ENCODE measurements at regions not wholly inside any gene's neighbourhood (a gene's known extent, or its start where the extent isn't known, plus 50 kb on each side); places are given as distances from the start of the nearest gene placed in this dataset.

- Histone ChIP-seq H3K9me3 (ENCODE audit: control insufficient read depth, insufficient read depth, low read length) (no peaks in the 10 kb centered on the region), H3K4me2 (ENCODE audit: low read depth, low read length) (no peak overlapping the region), H3K27me3 (ENCODE audit: control insufficient read depth, insufficient read depth, low read length) (peaks cover 3% of the 10 kb centered on the region), H2BK20ac (ENCODE audit: low read depth, low read length) (no peak overlapping the region), H4K5ac (ENCODE audit: low read depth, low read length) (no peak overlapping the region), H3K14ac (replicated peaks; ENCODE audit: low read depth, low read length) (no peak overlapping the region), H3K79me1 (ENCODE audit: low read depth in 1 of 2, low read length in 2 of 2) (no peaks in the 10 kb centered on the region), H2AK5ac (ENCODE audit: low read depth, low read length) (no peak overlapping the region), H3K36me3 (ENCODE audit: control insufficient read depth, insufficient read depth, low read length) (no peaks in the 10 kb centered on the region), H3K18ac (ENCODE audit: low read depth, low read length) (no peak overlapping the region), H3K4me3 (ENCODE audit: insufficient read depth, low read depth, low read length) (no peak overlapping the region), H3K27ac (ENCODE audit: insufficient read depth, low read length) (no peak overlapping the region), H4K8ac (ENCODE audit: low read depth in 2 of 2, low read length in 2 of 2) (no peak overlapping the region), H4K91ac (ENCODE audit: insufficient read depth, low read depth, low read length) (no peak overlapping the region), H2BK15ac (ENCODE audit: low read depth, low read length) (no peak overlapping the region), H3K9me1 (ENCODE audit: insufficient read depth, low read length) (no peaks in the 10 kb centered on the region), H3K56ac (ENCODE audit: extremely low read depth, insufficient read depth, low read length) (no peak overlapping the region), H4K20me1 (ENCODE audit: insufficient read depth, low read length) (no peaks in the 10 kb centered on the region), H3K23ac (ENCODE audit: low read depth, low read length) (no peak overlapping the region), H3K4me1 (ENCODE audit: control insufficient read depth, insufficient read depth, low read length) (no peaks in the 10 kb centered on the region), H2BK5ac (ENCODE audit: low read depth, low read length, poor library complexity, severe bottlenecking) (no peak overlapping the region), H3K4ac (ENCODE audit: low read depth, low read length) (no peak overlapping the region), H3K9ac (ENCODE audit: low read depth, low read length) (no peak overlapping the region), H2AK9ac (replicated peaks; ENCODE audit: low read depth, low read length, poor library complexity) (no peak overlapping the region), H2AFZ (replicated peaks; ENCODE audit: low read length, poor library complexity) (no peak overlapping the region), H2BK120ac (ENCODE audit: low read depth, low read length) (no peak overlapping the region)
- in situ Hi-C loops (cut with MboI; ENCODE audit: low sequenced_read_pairs), result no loop called here
- ChIA-PET CTCF (no interaction called here), POLR2A (ENCODE audit: unreplicated experiment) (no interaction called here)
- dilution Hi-C loops (cut with HindIII; ENCODE audit: low sequenced_read_pairs, unreplicated experiment), result no loop called here
- TF ChIP-seq NFE2L2 (IDR thresholded peaks at IDR 0.05; ENCODE audit: low read depth, low read length), result no peak
- TF ChIP-seq CHD1 (IDR thresholded peaks at IDR 0.05; ENCODE audit: low read depth, low read length), result no peak
- no peak for TF ChIP-seq RFX5 (IDR thresholded peaks at IDR 0.05; ENCODE audit: low read depth, low read length)
- TF ChIP-seq MXI1 (IDR thresholded peaks at IDR 0.05; ENCODE audit: borderline replicate concordance, low read depth, low read length), result no peak
- TF ChIP-seq MAZ (IDR thresholded peaks at IDR 0.05; ENCODE audit: borderline replicate concordance, low read depth, low read length), result no peak
- no peak for TF ChIP-seq CEBPB (IDR thresholded peaks at IDR 0.05; ENCODE audit: low read depth, low read length)
- TF ChIP-seq SMC3 (IDR thresholded peaks at IDR 0.05; ENCODE audit: low read depth, low read length), result no peak
- TF ChIP-seq CTCF (conservative IDR thresholded peaks at IDR 0.05; ENCODE audit: low read depth, low read length), result no peak
- BruUV-seq (replicated peaks), result no TSS peak
- intact Hi-C loops (cut with micrococcal nuclease), result no loop called here
- ATAC-seq (ENCODE audit: low read depth) (no peak), DNase-seq (no peak)
- WGBS, 2 experiments (ENCODE audit: extremely low coverage in 2 of 2, insufficient read length in 1 of 2), result 83% methylated on average over 2 of the region's 3 CpGs; no CpG with 5 or more reads in 1 of the 2 experiments
These were observed 133.0 kb upstream of the SEMA6D start for GRCh38 chr15:47584316-47584715.

Measured in IMR-90 (cell line).